B cell (primary cell): ENCODE measurements at regions not wholly inside any gene's neighbourhood (a gene's known extent, or its start where the extent isn't known, plus 50 kb on each side); places are given as distances from the start of the nearest gene placed in this dataset.

Experiments used
- ATAC-seq: fragments of 200-7000 bp; cut with Tn5 transposase; one replicate; pipeline ENCODE4 v1.10.0; 2021; ENCODE audit warnings: low read depth, mild to moderate bottlenecking, moderate number of reproducible peaks, moderate library complexity
- CTCF ChIA-PET: fragments of 350-600 bp; sonication (Branson Sonifier 250); formaldehyde crosslinking; loops from one replicate; lab custom pipeline; 2021; ENCODE audit warnings: antibody characterized with exemption, inconsistent platforms; lab: Charles Lee
- POLR2A ChIA-PET: fragments of 350-600 bp; sonication (Branson Sonifier 250); formaldehyde crosslinking; loops from one replicate; lab custom pipeline; 2021; ENCODE audit warnings: antibody characterized with exemption; lab: Charles Lee
- DNase-seq: peaks from one replicate; pipeline ENCODE4 v3.0.0; 2013
- H2AFZ ChIP-seq: 2 replicates; pipeline ENCODE4 v1.6.1; 2012; ENCODE audit warnings: mild to moderate bottlenecking, low read depth, low read length; ENCODE audit not compliant: insufficient read depth, poor library complexity, severe bottlenecking
- H3K27ac ChIP-seq, 2 donors: 1 replicate in 1 of 2; 2 replicates in 1 of 2; pipeline ENCODE4 v1.5.1; 2012 to 2013; ENCODE audit warnings: low read length in 2 of 2, mild to moderate bottlenecking in 2 of 2, moderate library complexity in 1 of 2
- H3K27me3 ChIP-seq, 4 experiments: fragments of 200-600 bp in 1 of 4; sonication (generic) in 1 of 4; replicated peaks in 1 of 4; 1 replicate in 2 of 4; 2 replicates in 2 of 4; pipeline versions ENCODE4 v1.6.1 to v1.7.0; 2013 to 2016; ENCODE audit warnings: low read length in 3 of 4, mild to moderate bottlenecking in 2 of 4, mixed read lengths in 1 of 4, moderate library complexity in 1 of 4; ENCODE audit not compliant: insufficient read depth in 4 of 4, control insufficient read depth in 3 of 4; ENCODE audit errors: control extremely low read depth in 1 of 4
- H3K36me3 ChIP-seq, 2 experiments: replicated peaks in 1 of 2; 1 replicate in 1 of 2; 2 replicates in 1 of 2; pipeline versions ENCODE4 v1.6.1 to v1.7.1; 2013; ENCODE audit warnings: low read length in 1 of 2; ENCODE audit not compliant: insufficient read depth in 2 of 2, control insufficient read depth in 1 of 2; ENCODE audit errors: control extremely low read depth in 1 of 2, extremely low read depth in 1 of 2
- H3K4me1 ChIP-seq, 2 donors: fragments of 200-600 bp in 1 of 2; sonication (generic) in 1 of 2; 1 replicate in 1 of 2; 2 replicates in 1 of 2; pipeline versions ENCODE4 v1.5.1 to v1.6.1; 2013 to 2017; ENCODE audit warnings: low read length in 2 of 2; ENCODE audit not compliant: control insufficient read depth in 2 of 2, insufficient read depth in 2 of 2
- H3K4me2 ChIP-seq: replicated peaks from 2 replicates; pipeline ENCODE3; 2012; ENCODE audit warnings: mild to moderate bottlenecking, low read depth, low read length; ENCODE audit not compliant: poor library complexity, severe bottlenecking
- H3K4me3 ChIP-seq, 5 experiments: fragments of 200-600 bp in 1 of 5; sonication (generic) in 1 of 5; 1 replicate in 3 of 5; 2 replicates in 2 of 5; pipeline versions ENCODE4 v1.5.1 to v1.7.0; 2011 to 2016; ENCODE audit warnings: low read length in 4 of 5, mild to moderate bottlenecking in 4 of 5, low read depth in 2 of 5, control low read depth in 1 of 5, moderate library complexity in 1 of 5; ENCODE audit not compliant: insufficient read depth in 1 of 5; ENCODE audit errors: control extremely low read depth in 1 of 5, extremely low read depth in 1 of 5
- H3K79me2 ChIP-seq: fragments of 200-600 bp; sonication (generic); one replicate; pipeline ENCODE4 v1.6.0; 2016; ENCODE audit warnings: low read length; ENCODE audit not compliant: control insufficient read depth, insufficient read depth
- H3K9ac ChIP-seq: fragments of 200-600 bp; sonication (generic); 2 replicates; pipeline ENCODE4 v1.6.1; 2017; ENCODE audit warnings: mild to moderate bottlenecking, low read length, moderate library complexity
- H3K9me3 ChIP-seq, 3 donors: one replicate each; pipeline versions ENCODE4 v1.6.1 to v1.7.1; 2013; ENCODE audit warnings: low read length in 2 of 3; ENCODE audit not compliant: control insufficient read depth in 2 of 3, insufficient read depth in 1 of 3; ENCODE audit errors: control extremely low read depth in 1 of 3
- H4K20me1 ChIP-seq: 2 replicates; pipeline ENCODE4 v1.6.0; 2012; ENCODE audit warnings: mild to moderate bottlenecking, low read length; ENCODE audit not compliant: insufficient read depth, control insufficient read depth, poor library complexity, severe bottlenecking
- H3K27ac Mint-ChIP-seq: one replicate; pipeline ENCODE4 v1.8.0; 2021; ENCODE audit warnings: mixed read lengths
- H3K27me3 Mint-ChIP-seq: one replicate; pipeline ENCODE4 v1.8.0; 2021; ENCODE audit warnings: mixed read lengths
- H3K4me1 Mint-ChIP-seq: one replicate; pipeline ENCODE4 v1.8.0; 2021; ENCODE audit warnings: mixed read lengths
- H3K4me3 Mint-ChIP-seq: one replicate; pipeline ENCODE4 v1.8.0; 2021; ENCODE audit warnings: mixed read lengths
- H3K9me3 Mint-ChIP-seq: one replicate; pipeline ENCODE4 v1.8.0; 2022; ENCODE audit warnings: mixed read lengths; ENCODE audit not compliant: insufficient read depth
- EZH2 ChIP-seq: IDR thresholded peaks from 2 replicates; pipeline ENCODE4 v1.6.1; 2012; ENCODE audit warnings: borderline replicate concordance, low read depth, mild to moderate bottlenecking, moderate library complexity, low read length; ENCODE audit not compliant: insufficient read depth, poor library complexity, severe bottlenecking
- WGBS: methylation state at CpG from one replicate; pipeline ENCODE4 v1.1.5; 2013; ENCODE audit warnings: missing lambda C conversion rate; ENCODE audit not compliant: insufficient coverage; 5-methylcytosine and 5-hydroxymethylcytosine counted together
- intact Hi-C: fragments of 100-400 bp; cut with micrococcal nuclease; formaldehyde crosslinking; loops from one replicate; pipeline ENCODE4 v1.10.0; 2022
- TF ChIP-seq, protein P1 (sequence below): fragments of 200-600 bp; IDR thresholded peaks from one replicate; pipeline ENCODE4 v1.8.0; 2022; ENCODE audit warnings: antibody characterized with exemption, mild to moderate bottlenecking

DNA sequence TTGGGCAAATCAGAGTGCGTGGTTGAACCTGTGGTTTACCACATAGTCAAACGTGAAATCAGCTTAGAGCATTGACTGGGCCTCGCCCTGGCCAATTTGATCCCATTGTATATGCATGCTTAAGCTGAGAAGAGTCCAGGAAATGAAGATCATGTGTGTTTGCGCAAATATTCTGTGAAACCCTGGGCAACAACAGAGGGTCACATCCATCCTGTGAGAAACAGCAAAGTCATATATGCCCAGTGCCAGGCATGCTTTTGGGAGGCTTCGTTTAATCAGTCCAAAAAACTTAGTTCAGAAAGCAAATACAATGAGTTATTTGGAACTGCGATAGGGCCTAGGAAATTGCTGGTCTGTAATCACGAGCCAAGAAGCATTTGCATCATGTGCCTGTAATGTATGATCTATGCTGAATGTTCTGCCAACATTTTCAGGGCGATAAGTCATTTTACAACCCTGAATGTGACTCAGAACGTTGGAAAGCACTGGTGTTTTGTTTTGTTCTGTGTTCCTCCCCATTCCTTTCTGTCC is 412.1 kb upstream of the CELF2 start:
- no peaks in the 10 kb centered on the region for H4K20me1 ChIP-seq
- DNase-seq (no peak), ATAC-seq (no peak)
- no peak overlapping the region for H3K4me3 ChIP-seq
- no peaks in the 10 kb centered on the region for H3K4me1 ChIP-seq
- H3K9me3 Mint-ChIP-seq, result peaks cover 6% of the 10 kb centered on the region
- POLR2A ChIA-PET, result no interaction called here
- H3K27ac Mint-ChIP-seq, result no peak overlapping the region
- peaks cover 3% of the 10 kb centered on the region for H3K27me3 Mint-ChIP-seq
- H3K4me2 ChIP-seq, result no peak overlapping the region
- H3K27ac ChIP-seq, result no peak overlapping the region
- H3K4me3 Mint-ChIP-seq, result no peak overlapping the region
- CTCF ChIA-PET, result no interaction called here
- H3K9me3 ChIP-seq, result no peaks in the 10 kb centered on the region
- intact Hi-C loops, result no loop called here
- no peaks in the 10 kb centered on the region for H3K4me1 Mint-ChIP-seq
- no peak overlapping the region for H3K9ac ChIP-seq
- H3K27me3 ChIP-seq, result peaks cover 0 to 2% (median 0%) of the 10 kb centered on the region in 4 experiments
- 80% methylated on average over 7 of the region's 9 CpGs for WGBS
- H2AFZ ChIP-seq, result no peak overlapping the region
- H3K79me2 ChIP-seq, result no peaks in the 10 kb centered on the region
- no peak for TF ChIP-seq EZH2
- TF ChIP-seq, protein P1, sequence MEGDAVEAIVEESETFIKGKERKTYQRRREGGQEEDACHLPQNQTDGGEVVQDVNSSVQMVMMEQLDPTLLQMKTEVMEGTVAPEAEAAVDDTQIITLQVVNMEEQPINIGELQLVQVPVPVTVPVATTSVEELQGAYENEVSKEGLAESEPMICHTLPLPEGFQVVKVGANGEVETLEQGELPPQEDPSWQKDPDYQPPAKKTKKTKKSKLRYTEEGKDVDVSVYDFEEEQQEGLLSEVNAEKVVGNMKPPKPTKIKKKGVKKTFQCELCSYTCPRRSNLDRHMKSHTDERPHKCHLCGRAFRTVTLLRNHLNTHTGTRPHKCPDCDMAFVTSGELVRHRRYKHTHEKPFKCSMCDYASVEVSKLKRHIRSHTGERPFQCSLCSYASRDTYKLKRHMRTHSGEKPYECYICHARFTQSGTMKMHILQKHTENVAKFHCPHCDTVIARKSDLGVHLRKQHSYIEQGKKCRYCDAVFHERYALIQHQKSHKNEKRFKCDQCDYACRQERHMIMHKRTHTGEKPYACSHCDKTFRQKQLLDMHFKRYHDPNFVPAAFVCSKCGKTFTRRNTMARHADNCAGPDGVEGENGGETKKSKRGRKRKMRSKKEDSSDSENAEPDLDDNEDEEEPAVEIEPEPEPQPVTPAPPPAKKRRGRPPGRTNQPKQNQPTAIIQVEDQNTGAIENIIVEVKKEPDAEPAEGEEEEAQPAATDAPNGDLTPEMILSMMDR, result no peak
- H3K36me3 ChIP-seq, result no peaks in the 10 kb centered on the region

DNA sequence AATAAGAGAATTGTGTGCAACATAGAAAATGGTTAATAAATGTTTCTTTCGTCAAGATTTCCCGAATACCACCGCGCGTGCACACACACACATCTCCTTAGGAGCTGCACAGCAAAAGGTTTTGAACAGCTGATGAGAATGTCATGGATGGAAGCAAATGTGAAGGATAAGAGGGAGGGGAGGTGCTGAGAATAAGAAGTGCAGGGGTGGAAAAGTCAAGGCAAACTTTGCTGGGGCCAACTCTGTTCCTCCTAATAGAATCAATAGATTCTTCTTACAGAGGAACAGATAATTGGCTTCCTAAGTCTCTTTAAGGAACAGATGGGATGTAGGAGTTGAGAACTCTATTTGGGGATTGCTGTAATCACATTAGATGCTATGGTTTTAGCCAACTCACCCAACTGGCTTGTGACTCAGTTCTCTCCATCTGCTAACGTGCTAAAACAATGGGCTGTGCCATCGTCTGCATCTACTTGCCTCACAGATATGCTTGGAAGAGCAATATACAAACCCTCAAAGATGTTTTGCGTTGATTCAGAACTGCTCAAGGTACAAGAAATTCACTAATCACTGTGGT is 408.2 kb upstream of the CELF2 start:
- TF ChIP-seq EZH2, result no peak
- TF ChIP-seq, protein P1, result no peak
- no peak for ATAC-seq
- no peaks in the 10 kb centered on the region for H3K4me1 Mint-ChIP-seq
- Histone ChIP-seq H3K36me3 (no peaks in the 10 kb centered on the region), H3K4me2 (no peak overlapping the region), H3K4me1 (no peaks in the 10 kb centered on the region), H3K27me3 (peaks cover 0 to 2% (median 0%) of the 10 kb centered on the region in 4 experiments), H3K4me3 (no peak overlapping the region), H3K27ac (no peak overlapping the region), H4K20me1 (no peaks in the 10 kb centered on the region), H3K79me2 (no peaks in the 10 kb centered on the region), H2AFZ (no peak overlapping the region), H3K9me3 (no peaks in the 10 kb centered on the region), H3K9ac (no peak overlapping the region)
- ChIA-PET POLR2A (no interaction called here), CTCF (no interaction called here)
- no peak overlapping the region for H3K4me3 Mint-ChIP-seq
- intact Hi-C loops, result no loop called here
- 75% methylated on average over 2 of the region's 8 CpGs for WGBS
- no peak for DNase-seq
- peaks cover 3% of the 10 kb centered on the region for H3K27me3 Mint-ChIP-seq
- no peak overlapping the region for H3K27ac Mint-ChIP-seq
- H3K9me3 Mint-ChIP-seq, result peaks cover 6% of the 10 kb centered on the region
